ENCODE measurements at regions not wholly inside any gene's neighbourhood (a gene's known extent, or its start where the extent isn't known, plus 50 kb on each side); places are given as distances from the start of the nearest gene placed in this dataset.

DNA sequence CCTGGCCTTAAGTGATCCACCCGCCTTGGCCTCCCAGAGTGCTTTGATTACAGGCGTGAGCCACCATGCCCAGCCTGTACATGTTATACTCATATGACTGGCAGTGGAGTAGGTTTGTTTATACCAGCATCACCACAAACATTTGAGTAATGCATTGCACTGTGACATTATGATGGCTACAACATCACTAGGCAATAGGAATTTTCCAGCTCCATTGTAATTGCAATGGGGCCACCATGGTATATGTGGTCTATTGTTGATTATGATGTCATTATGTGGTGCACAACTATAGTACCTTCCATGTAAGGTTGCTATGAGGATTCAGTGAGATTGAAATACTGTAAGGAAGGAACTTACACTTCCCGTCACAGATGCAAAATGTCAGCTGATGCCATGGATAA is 168.9 kb downstream of the COPRS start:
- Histone ChIP-seq H2BK120ac (replicated peaks; ENCODE audit: low read depth, low read length) (no peak overlapping the region), H3K4me2 (ENCODE audit: insufficient read depth in 1 of 2, low read depth in 2 of 2, low read length in 2 of 2) (no peak overlapping the region), H2BK15ac (ENCODE audit: low read length) (no peak overlapping the region), H3K14ac (ENCODE audit: insufficient read length) (no peak overlapping the region), H3K9me3 (ENCODE audit: insufficient read depth in 2 of 2, low read depth in 1 of 2, low read length in 1 of 2) (0 out of 4 replicates have a peak, but pooled peaks cover 0 to 2% of the 10 kb centered on the region in 2 experiments), H4K8ac (ENCODE audit: extremely low read depth, insufficient read depth, low read length) (no peak overlapping the region), H3K79me1 (ENCODE audit: low read depth, low read length) (no peaks in the 10 kb centered on the region), H4K5ac (ENCODE audit: insufficient read length, low read depth, low read length) (no peak overlapping the region), H2AK5ac (ENCODE audit: low read depth, low read length) (no peak overlapping the region), H3K27me3 (replicated peaks in 1 of 4; ENCODE audit: control insufficient read depth in 3 of 4, extremely low read depth in 1 of 4, insufficient read depth in 3 of 4, low read length in 3 of 4) (no peaks in the 10 kb centered on the region), H3K4me1 (replicated peaks in 1 of 4; ENCODE audit: control insufficient read depth in 3 of 4, insufficient read depth in 4 of 4, low read length in 3 of 4) (peaks cover 0 to 2% (median 1%) of the 10 kb centered on the region in 4 experiments; a peak in 3 of 7 replicates), H2BK12ac (ENCODE audit: low read depth, low read length) (no peak overlapping the region), H3K36me3 (ENCODE audit: control insufficient read depth in 2 of 4, insufficient read depth in 4 of 4, low read length in 3 of 4) (no peaks in the 10 kb centered on the region), H3K23ac (ENCODE audit: insufficient read length) (no peak overlapping the region), H3K4ac (replicated peaks; ENCODE audit: insufficient read length, low read depth, low read length) (no peak overlapping the region), H3K79me2 (ENCODE audit: control insufficient read depth in 1 of 2, insufficient read depth in 2 of 2, low read length in 2 of 2) (no peaks in the 10 kb centered on the region), H4K91ac (replicated peaks; ENCODE audit: insufficient read length, low read length) (no peak overlapping the region), H2BK20ac (ENCODE audit: low read length) (no peak overlapping the region), H4K20me1 (replicated peaks in 1 of 2; ENCODE audit: control insufficient read depth in 1 of 2, insufficient read depth in 2 of 2, low read length in 2 of 2) (no peaks in the 10 kb centered on the region), H3K27ac (ENCODE audit: low read depth, low read length) (no peak overlapping the region), H3K18ac (ENCODE audit: extremely low read depth, low read length) (no peak overlapping the region), H2BK5ac (ENCODE audit: low read depth, low read length) (no peak overlapping the region), H2AFZ (ENCODE audit: low read length) (no peak overlapping the region), H3K4me3 (ENCODE audit: extremely low read depth in 1 of 4, insufficient read depth in 2 of 4, low read depth in 3 of 4, low read length in 4 of 4) (no peak overlapping the region), H3K23me2 (ENCODE audit: low read depth, low read length) (no peaks in the 10 kb centered on the region), H3K9ac (replicated peaks in 1 of 4; ENCODE audit: extremely low read depth in 1 of 4, low read depth in 3 of 4, low read length in 3 of 4) (no peak overlapping the region), H3K56ac (replicated peaks; ENCODE audit: insufficient read length, low read depth, low read length) (no peak overlapping the region)
- no peak for TF ChIP-seq YY1 (IDR thresholded peaks at IDR 0.05; ENCODE audit: low read depth, low read length)
- DNase-seq (ENCODE audit: low read depth in 1 of 2, low spot score in 2 of 2), result no peak
- no peak for FAIRE-seq
- POLR2A ChIA-PET (ENCODE audit: partially characterized antibody), result interaction anchor here (0.6 kb wide), 1 partner anchor 162 kb away, joined by 3 read pairs; no protein-coding TSS in a partner anchor
- WGBS, 2 experiments (ENCODE audit: extremely low coverage in 1 of 2, insufficient coverage in 1 of 2, insufficient read length in 1 of 2, insufficient replicate concordance in 2 of 2, low coverage in 1 of 2, low lambda C conversion rate in 2 of 2, missing lambda C conversion rate in 1 of 2), result 88% methylated on average over 3 of the region's 3 CpGs; no CpG with 5 or more reads in 1 of the 2 experiments
- CTCF ChIA-PET (ENCODE audit: partially characterized antibody), result interaction anchor here (0.6 kb wide), 1 partner anchor 158 kb away, joined by 3 read pairs; no protein-coding TSS in a partner anchor

All from H1 (cell line).